ENCODE measurements at regions not wholly inside any gene's neighbourhood (a gene's known extent, or its start where the extent isn't known, plus 50 kb on each side); places are given as distances from the start of the nearest gene placed in this dataset.
"Not testable (repeated sequence)": the region's sequence is repeated elsewhere in the genome, so short reads cannot be mapped to it uniquely, and the experiment has no call there.

DNA sequence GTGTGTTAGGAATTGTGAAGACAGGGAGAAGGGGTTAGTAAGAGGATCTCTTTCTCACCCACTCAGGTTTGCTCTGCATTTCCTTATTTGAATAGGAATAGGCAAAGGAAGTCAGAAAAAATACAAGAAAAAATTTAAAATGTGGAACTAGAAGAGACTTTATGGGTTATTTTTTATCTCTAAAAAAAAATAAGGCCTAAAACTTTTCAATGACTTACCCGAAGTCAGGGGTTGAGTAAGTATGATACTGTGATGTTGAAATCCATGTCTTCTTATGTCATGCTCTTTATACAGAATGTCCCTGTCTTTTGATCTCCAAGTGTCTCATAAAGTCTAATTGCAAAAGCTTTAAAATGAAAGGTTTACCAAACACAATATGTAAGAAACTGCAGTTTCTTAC, 148.3 kb upstream of the PIK3R1 start:
- no peak overlapping the region for H3K27ac Mint-ChIP-seq
- no peak for DNase-seq
- peaks cover 22% of the 10 kb centered on the region for H3K9me3 Mint-ChIP-seq
- TF ChIP-seq, protein P1, sequence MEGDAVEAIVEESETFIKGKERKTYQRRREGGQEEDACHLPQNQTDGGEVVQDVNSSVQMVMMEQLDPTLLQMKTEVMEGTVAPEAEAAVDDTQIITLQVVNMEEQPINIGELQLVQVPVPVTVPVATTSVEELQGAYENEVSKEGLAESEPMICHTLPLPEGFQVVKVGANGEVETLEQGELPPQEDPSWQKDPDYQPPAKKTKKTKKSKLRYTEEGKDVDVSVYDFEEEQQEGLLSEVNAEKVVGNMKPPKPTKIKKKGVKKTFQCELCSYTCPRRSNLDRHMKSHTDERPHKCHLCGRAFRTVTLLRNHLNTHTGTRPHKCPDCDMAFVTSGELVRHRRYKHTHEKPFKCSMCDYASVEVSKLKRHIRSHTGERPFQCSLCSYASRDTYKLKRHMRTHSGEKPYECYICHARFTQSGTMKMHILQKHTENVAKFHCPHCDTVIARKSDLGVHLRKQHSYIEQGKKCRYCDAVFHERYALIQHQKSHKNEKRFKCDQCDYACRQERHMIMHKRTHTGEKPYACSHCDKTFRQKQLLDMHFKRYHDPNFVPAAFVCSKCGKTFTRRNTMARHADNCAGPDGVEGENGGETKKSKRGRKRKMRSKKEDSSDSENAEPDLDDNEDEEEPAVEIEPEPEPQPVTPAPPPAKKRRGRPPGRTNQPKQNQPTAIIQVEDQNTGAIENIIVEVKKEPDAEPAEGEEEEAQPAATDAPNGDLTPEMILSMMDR (IDR thresholded peaks at IDR 0.05): no peak
- peaks cover 47% of the 10 kb centered on the region for H3K4me1 Mint-ChIP-seq (ENCODE audit: low read depth)
- no peaks in the 10 kb centered on the region for H3K27me3 Mint-ChIP-seq (ENCODE audit: insufficient read depth)
- peaks cover 12% of the 10 kb centered on the region for H3K36me3 Mint-ChIP-seq (ENCODE audit: low read depth)
- no peak overlapping the region for H3K4me3 Mint-ChIP-seq

DNA sequence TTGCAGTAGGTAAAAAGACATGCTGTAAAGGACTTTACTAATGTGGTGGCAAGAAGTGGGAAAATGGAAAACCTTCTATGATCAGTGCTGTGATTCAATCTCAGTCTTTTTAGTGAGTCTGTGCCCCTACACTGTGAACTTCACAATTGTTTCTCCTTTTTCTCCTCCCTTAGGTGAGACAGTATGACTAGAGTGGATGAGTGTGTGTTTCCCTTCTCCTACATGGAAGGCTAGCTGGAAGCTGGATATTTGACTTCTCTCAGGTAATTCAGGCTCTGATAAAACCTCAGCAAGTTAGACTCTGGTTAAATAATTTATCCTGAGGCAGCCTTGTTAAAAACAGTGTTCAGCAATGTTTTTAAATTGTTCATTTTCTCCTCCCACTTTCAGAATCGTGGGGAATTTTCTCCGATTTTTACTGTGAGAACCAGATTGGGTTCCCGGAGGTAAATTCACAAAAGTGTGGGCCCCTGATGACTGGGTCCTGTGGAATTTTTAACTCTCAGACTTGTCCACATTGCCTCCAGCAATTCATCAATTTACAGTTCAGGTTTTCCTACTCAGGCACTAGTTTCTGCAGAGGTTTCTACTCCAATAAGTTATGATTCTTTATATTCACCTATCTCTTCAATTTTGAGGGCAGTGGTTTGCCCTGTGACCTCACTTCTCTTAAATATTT, 149.1 kb upstream of the PIK3R1 start:
- Mint-ChIP-seq H3K9me3 (peaks cover 30% of the 10 kb centered on the region), H3K4me3 (no peak overlapping the region), H3K27me3 (ENCODE audit: insufficient read depth) (peaks cover 2% of the 10 kb centered on the region; the same call in 1 of the 2 replicates), H3K27ac (no peak overlapping the region; the same call in 1 of the 2 replicates), H3K4me1 (ENCODE audit: low read depth) (peaks cover 41% of the 10 kb centered on the region), H3K36me3 (ENCODE audit: low read depth) (peaks cover 18% of the 10 kb centered on the region)
- DNase-seq: peak; percentile 18
- TF ChIP-seq, protein P1 (IDR thresholded peaks at IDR 0.05): no peak

DNA sequence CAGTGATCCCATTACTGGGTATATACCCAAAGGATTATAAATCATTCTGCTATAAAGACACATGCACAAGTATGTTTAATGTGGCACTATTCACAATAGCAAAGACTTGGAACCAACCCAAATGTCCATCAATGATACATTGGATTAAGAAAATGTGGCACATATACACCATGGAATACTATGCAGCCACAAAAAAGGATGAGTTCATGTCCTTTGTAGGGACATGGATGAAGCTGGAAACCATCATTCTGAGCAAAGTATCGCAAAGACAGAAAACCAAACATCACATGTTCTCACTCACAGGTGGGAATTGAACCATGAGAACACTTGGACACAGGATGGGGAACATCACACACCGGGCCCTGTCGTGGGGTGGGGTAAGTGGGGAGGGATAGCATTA, 150.2 kb upstream of the PIK3R1 start:
- peaks cover 30% of the 10 kb centered on the region for H3K4me1 Mint-ChIP-seq (ENCODE audit: low read depth)
- not testable (repeated sequence) for H3K27ac Mint-ChIP-seq; DNase-seq; H3K4me3 Mint-ChIP-seq; H3K27me3 Mint-ChIP-seq (ENCODE audit: insufficient read depth)
- peaks cover 23% of the 10 kb centered on the region for H3K36me3 Mint-ChIP-seq (ENCODE audit: low read depth)
- peaks cover 35% of the 10 kb centered on the region for H3K9me3 Mint-ChIP-seq

DNA sequence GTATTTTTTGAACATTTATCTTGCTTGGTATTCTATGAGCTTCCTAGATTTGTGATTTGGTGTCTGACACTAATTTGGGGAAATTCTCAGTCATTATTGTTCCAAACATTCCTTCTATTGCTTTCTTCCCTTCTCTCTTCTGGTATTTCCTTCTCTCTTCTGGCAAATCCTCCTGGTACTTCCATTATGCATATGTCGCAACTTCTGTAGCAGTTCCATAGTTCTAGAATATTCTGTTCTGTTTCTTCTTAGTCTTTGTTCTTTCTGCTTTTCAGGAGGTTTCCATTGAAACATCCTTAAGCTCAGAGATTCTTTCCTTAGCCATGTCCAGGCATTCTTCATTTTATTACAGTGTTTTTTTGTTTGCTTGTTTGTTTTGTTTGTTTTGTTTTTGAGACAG, 155.2 kb upstream of the PIK3R1 start:
- Mint-ChIP-seq H3K36me3 (ENCODE audit: low read depth) (peaks cover 18% of the 10 kb centered on the region), H3K27me3 (ENCODE audit: insufficient read depth) (peaks cover 2% of the 10 kb centered on the region; the same call in 1 of the 2 replicates), H3K4me1 (ENCODE audit: low read depth) (no peaks in the 10 kb centered on the region), H3K4me3 (no peak overlapping the region), H3K9me3 (peaks cover 30% of the 10 kb centered on the region), H3K27ac (no peak overlapping the region)
- TF ChIP-seq, protein P1 (IDR thresholded peaks at IDR 0.05): no peak
- no peak for DNase-seq

DNA sequence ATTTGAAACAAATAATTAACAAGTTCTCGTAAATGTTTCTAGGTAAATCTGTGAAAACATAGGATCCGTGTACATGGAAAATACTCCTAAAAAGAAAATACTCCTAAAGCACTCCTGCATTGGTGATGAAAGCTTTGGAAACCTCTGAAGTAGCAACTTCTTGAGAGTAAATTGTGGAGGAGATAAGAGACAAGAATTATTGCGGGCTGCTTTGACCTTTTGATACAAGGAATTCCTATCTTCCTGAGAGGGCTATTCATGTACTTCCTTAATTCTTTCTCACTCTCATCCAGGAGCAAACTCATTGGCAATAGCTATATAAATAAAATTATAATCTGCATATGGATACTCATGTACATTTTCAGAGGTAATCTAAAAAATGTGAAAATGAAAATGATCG, 158.4 kb upstream of the PIK3R1 start:
- TF ChIP-seq, protein P1 (IDR thresholded peaks at IDR 0.05): no peak
- Mint-ChIP-seq H3K36me3 (ENCODE audit: low read depth) (peaks cover 10% of the 10 kb centered on the region), H3K27ac (no peak overlapping the region), H3K4me1 (ENCODE audit: low read depth) (peaks cover 7% of the 10 kb centered on the region), H3K27me3 (ENCODE audit: insufficient read depth) (peaks cover 2% of the 10 kb centered on the region; the same call in 1 of the 2 replicates), H3K4me3 (no peak overlapping the region), H3K9me3 (peaks cover 12% of the 10 kb centered on the region)
- DNase-seq: no peak

DNA sequence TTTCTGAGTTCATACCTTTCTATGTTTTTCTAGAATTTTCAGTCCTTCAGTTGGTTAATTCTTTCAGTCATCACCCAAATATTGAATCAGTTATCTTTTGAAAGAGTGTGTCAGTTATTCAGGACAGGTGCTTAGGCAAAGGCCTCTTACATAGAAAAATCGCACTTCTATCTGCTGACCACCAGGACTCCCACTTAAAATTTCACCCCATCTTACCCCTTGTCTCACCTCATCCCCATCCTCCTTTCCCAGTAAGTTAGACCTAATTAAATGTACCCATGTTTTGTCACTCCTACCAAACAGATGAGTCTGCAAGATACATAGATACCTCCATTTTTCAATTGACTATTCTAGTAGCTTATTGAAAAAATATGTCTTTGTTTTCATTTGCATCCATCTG, 159.9 kb upstream of the PIK3R1 start:
- Mint-ChIP-seq H3K36me3 (ENCODE audit: low read depth) (peaks cover 7% of the 10 kb centered on the region), H3K9me3 (no peaks in the 10 kb centered on the region), H3K4me1 (ENCODE audit: low read depth) (peaks cover 7% of the 10 kb centered on the region), H3K27me3 (ENCODE audit: insufficient read depth) (peaks cover 1% of the 10 kb centered on the region), H3K27ac (no peak overlapping the region), H3K4me3 (no peak overlapping the region)
- DNase-seq: no peak
- TF ChIP-seq, protein P1 (IDR thresholded peaks at IDR 0.05): peak; percentile 48

All from HFFc6 (cell line).